NCI-H748 (cell line): ENCODE measurements at regions not wholly inside any gene's neighbourhood (a gene's known extent, or its start where the extent isn't known, plus 50 kb on each side); places are given as distances from the start of the nearest gene placed in this dataset.

Source experiments
- DNase-seq: peaks from one replicate; lab custom pipeline; 2025; ENCODE audit not compliant: unreplicated experiment; lab: John Stamatoyannopoulos, UW

GRCh38 chr11:57100638-57101331 lies 81.0 kb upstream of the LRRC55 start:
- peak; percentile 97 for DNase-seq

GRCh38 chr11:57103899-57104605 lies 77.7 kb upstream of the LRRC55 start:
- no peak for DNase-seq

- no peak for DNase-seq
Observed at GRCh38 chr11:57109331-57109730, 72.4 kb upstream of the LRRC55 start.

GRCh38 chr11:57111619-57112018 lies 70.1 kb upstream of the LRRC55 start:
- DNase-seq: no peak

- DNase-seq: peak; percentile 48
Observed at GRCh38 chr11:57116654-57117053, 65.1 kb upstream of the LRRC55 start.

- no peak for DNase-seq
Observed at GRCh38 chr11:57120192-57120965, 61.4 kb upstream of the LRRC55 start.

GRCh38 chr11:57121996-57122395 lies 59.8 kb upstream of the LRRC55 start:
- DNase-seq: no peak

- no peak for DNase-seq
Observed at GRCh38 chr11:57123590-57123989, 58.2 kb upstream of the LRRC55 start.

GRCh38 chr11:57124505-57124904 lies 57.2 kb upstream of the LRRC55 start:
- no peak for DNase-seq

GRCh38 chr11:57124917-57125316 lies 56.8 kb upstream of the LRRC55 start:
- DNase-seq: no peak

- no peak for DNase-seq
Observed at GRCh38 chr11:57126766-57127400, 54.9 kb upstream of the LRRC55 start.

- peak; percentile 64 for DNase-seq
Observed at GRCh38 chr11:57131080-57131790, 50.5 kb upstream of the LRRC55 start.
